ENCODE measurements at regions not wholly inside any gene's neighbourhood (a gene's known extent, or its start where the extent isn't known, plus 50 kb on each side); places are given as distances from the start of the nearest gene placed in this dataset.

- H3K79me2 ChIP-seq (ENCODE audit: control insufficient read depth, insufficient read depth, low read length): no peaks in the 10 kb centered on the region
- H3K9me3 ChIP-seq (ENCODE audit: control insufficient read depth, insufficient read depth, low read depth, low read length): no peaks in the 10 kb centered on the region
- no peaks in the 10 kb centered on the region for H4K20me1 ChIP-seq (ENCODE audit: control insufficient read depth, extremely low read depth, insufficient read depth, low read length)
- H3K9ac ChIP-seq (ENCODE audit: insufficient read depth, low read length): no peak overlapping the region
- peak overlapping the region; percentile 92 for H2AFZ ChIP-seq (ENCODE audit: low read length)
- TF ChIP-seq CTCF (conservative IDR thresholded peaks at IDR 0.05 in 1 of 2, IDR thresholded peaks at IDR 0.05 in 1 of 2; ENCODE audit: low read depth in 1 of 2, low read length in 2 of 2) (no peak), EZH2 (IDR thresholded peaks at IDR 0.05; ENCODE audit: low read length, missing control alignments) (no peak)
- H3K4me2 ChIP-seq (ENCODE audit: extremely low read depth, insufficient read depth, low read length): peak overlapping the region; percentile 85
- H3K4me1 ChIP-seq (ENCODE audit: control insufficient read depth, extremely low read depth, insufficient read depth, low read length): no peaks in the 10 kb centered on the region
- no peaks in the 10 kb centered on the region for H3K27me3 ChIP-seq (ENCODE audit: control insufficient read depth, insufficient read depth, low read length)
- H3K36me3 ChIP-seq (ENCODE audit: control insufficient read depth, insufficient read depth, low read length): no peaks in the 10 kb centered on the region
- peak in 1 of 2 donors; percentile 44 for DNase-seq (ENCODE audit: low read depth in 2 of 2)
- H3K4me3 ChIP-seq (replicated peaks in 1 of 4; ENCODE audit: control extremely low read depth in 1 of 4, insufficient read depth in 1 of 4, low read depth in 3 of 4, low read length in 4 of 4): peak overlapping the region; percentile 49 to 73 (median 53)
- H3K27ac ChIP-seq (ENCODE audit: insufficient read depth, low read length): peak overlapping the region; percentile 37
These were observed 559.4 kb downstream of the NR2F2 start for GRCh38 chr15:96889734-96890480.

- Histone ChIP-seq H3K36me3 (ENCODE audit: control insufficient read depth, insufficient read depth, low read length) (no peaks in the 10 kb centered on the region), H3K79me2 (ENCODE audit: control insufficient read depth, insufficient read depth, low read length) (no peaks in the 10 kb centered on the region), H2AFZ (ENCODE audit: low read length) (peak overlapping the region; percentile 65), H3K9ac (ENCODE audit: insufficient read depth, low read length) (no peak overlapping the region), H4K20me1 (ENCODE audit: control insufficient read depth, extremely low read depth, insufficient read depth, low read length) (no peaks in the 10 kb centered on the region), H3K9me3 (ENCODE audit: control insufficient read depth, insufficient read depth, low read depth, low read length) (no peaks in the 10 kb centered on the region), H3K4me1 (ENCODE audit: control insufficient read depth, extremely low read depth, insufficient read depth, low read length) (no peaks in the 10 kb centered on the region), H3K4me3 (replicated peaks in 1 of 4; ENCODE audit: control extremely low read depth in 1 of 4, insufficient read depth in 1 of 4, low read depth in 3 of 4, low read length in 4 of 4) (peak overlapping the region in 3 of 4 experiments; percentile 49 to 73 (median 53)), H3K27ac (ENCODE audit: insufficient read depth, low read length) (no peak overlapping the region), H3K27me3 (ENCODE audit: control insufficient read depth, insufficient read depth, low read length) (no peaks in the 10 kb centered on the region), H3K4me2 (ENCODE audit: extremely low read depth, insufficient read depth, low read length) (peak overlapping the region; percentile 85)
- no peak for TF ChIP-seq EZH2 (IDR thresholded peaks at IDR 0.05; ENCODE audit: low read length, missing control alignments)
- no peak for TF ChIP-seq CTCF (conservative IDR thresholded peaks at IDR 0.05 in 1 of 2, IDR thresholded peaks at IDR 0.05 in 1 of 2; ENCODE audit: low read depth in 1 of 2, low read length in 2 of 2)
- peak in 1 of 2 donors; percentile 6 for DNase-seq (ENCODE audit: low read depth in 2 of 2)
These were observed 560.5 kb downstream of the NR2F2 start for GRCh38 chr15:96891046-96891445.

GRCh38 chr15:96893159-96893906 is 562.8 kb downstream of the NR2F2 start:
- Histone ChIP-seq H3K27ac (ENCODE audit: insufficient read depth, low read length) (no peak overlapping the region), H2AFZ (ENCODE audit: low read length) (no peak overlapping the region)
- DNase-seq (ENCODE audit: low read depth in 2 of 2): peak; percentile 11 to 78

More at GRCh38 chr15:96893159-96893906, 562.8 kb downstream of the NR2F2 start:
- Histone ChIP-seq H3K9ac (ENCODE audit: insufficient read depth, low read length) (no peak overlapping the region), H3K4me3 (replicated peaks in 1 of 4; ENCODE audit: control extremely low read depth in 1 of 4, insufficient read depth in 1 of 4, low read depth in 3 of 4, low read length in 4 of 4) (no peak overlapping the region), H3K4me2 (ENCODE audit: extremely low read depth, insufficient read depth, low read length) (no peak overlapping the region), H3K27me3 (ENCODE audit: control insufficient read depth, insufficient read depth, low read length) (no peaks in the 10 kb centered on the region), H3K79me2 (ENCODE audit: control insufficient read depth, insufficient read depth, low read length) (no peaks in the 10 kb centered on the region), H3K4me1 (ENCODE audit: control insufficient read depth, extremely low read depth, insufficient read depth, low read length) (no peaks in the 10 kb centered on the region), H3K36me3 (ENCODE audit: control insufficient read depth, insufficient read depth, low read length) (no peaks in the 10 kb centered on the region), H3K9me3 (ENCODE audit: control insufficient read depth, insufficient read depth, low read depth, low read length) (no peaks in the 10 kb centered on the region), H4K20me1 (ENCODE audit: control insufficient read depth, extremely low read depth, insufficient read depth, low read length) (no peaks in the 10 kb centered on the region)
- peak; percentile 49 to 90 for TF ChIP-seq CTCF (conservative IDR thresholded peaks at IDR 0.05 in 1 of 2, IDR thresholded peaks at IDR 0.05 in 1 of 2; ENCODE audit: low read depth in 1 of 2, low read length in 2 of 2)
- no peak for TF ChIP-seq EZH2 (IDR thresholded peaks at IDR 0.05; ENCODE audit: low read length, missing control alignments)

Measured in fibroblast of lung (primary cell).